ENCODE measurements at regions not wholly inside any gene's neighbourhood (a gene's known extent, or its start where the extent isn't known, plus 50 kb on each side); places are given as distances from the start of the nearest gene placed in this dataset.

DNA sequence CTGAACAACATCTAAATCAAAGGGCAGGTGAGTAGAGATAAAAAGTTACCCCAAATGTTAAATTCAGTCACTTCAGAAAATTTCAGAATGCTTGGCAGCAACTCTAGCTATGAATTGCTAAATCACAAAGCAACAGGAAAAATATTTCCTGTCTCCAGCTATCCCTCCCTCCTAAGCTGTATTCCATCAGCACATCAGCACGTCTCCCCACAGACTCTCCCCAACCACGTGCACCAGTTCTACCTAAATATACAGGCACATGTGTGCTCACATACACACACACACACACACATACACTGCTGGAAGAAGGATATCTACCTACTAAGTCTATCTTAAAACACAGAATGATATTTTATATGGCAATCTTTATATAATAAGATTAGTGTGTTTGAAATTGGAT lies 177.1 kb upstream of the ARHGEF26 start (continued):
- TF ChIP-seq SMC3 (IDR thresholded peaks at IDR 0.05; ENCODE audit: borderline replicate concordance, low read length), result no peak
- TF ChIP-seq, protein P1, sequence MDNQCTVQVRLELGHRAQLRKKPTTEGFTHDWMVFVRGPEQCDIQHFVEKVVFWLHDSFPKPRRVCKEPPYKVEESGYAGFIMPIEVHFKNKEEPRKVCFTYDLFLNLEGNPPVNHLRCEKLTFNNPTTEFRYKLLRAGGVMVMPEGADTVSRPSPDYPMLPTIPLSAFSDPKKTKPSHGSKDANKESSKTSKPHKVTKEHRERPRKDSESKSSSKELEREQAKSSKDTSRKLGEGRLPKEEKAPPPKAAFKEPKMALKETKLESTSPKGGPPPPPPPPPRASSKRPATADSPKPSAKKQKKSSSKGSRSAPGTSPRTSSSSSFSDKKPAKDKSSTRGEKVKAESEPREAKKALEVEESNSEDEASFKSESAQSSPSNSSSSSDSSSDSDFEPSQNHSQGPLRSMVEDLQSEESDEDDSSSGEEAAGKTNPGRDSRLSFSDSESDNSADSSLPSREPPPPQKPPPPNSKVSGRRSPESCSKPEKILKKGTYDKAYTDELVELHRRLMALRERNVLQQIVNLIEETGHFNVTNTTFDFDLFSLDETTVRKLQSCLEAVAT (IDR thresholded peaks at IDR 0.05), result no peak

DNA sequence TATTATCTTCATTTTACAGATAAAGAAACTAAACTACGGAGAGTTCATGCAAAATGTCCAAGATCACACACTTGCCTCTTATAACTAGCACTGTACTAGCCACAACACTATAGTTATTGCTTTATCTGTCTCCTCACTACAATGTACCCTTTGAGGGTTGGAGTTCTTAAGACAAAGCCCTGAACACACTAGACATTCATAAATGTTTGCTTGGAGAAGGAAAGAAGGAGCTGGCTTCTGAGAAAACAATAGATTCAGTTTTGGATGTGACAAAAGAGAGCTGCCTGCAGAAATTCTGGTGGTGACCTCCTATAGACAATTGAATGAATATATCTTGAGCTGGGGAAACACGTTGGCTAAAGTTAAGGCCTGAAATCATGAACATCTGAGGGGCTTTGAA lies 169.9 kb upstream of the ARHGEF26 start:
- BruUV-seq (replicated peaks), result no TSS peak
- Histone ChIP-seq H3K27ac (ENCODE audit: control insufficient read depth, insufficient read depth) (no peak overlapping the region), H3K36me3 (ENCODE audit: control insufficient read depth in 2 of 2, insufficient read depth in 2 of 2, low read length in 1 of 2) (no peaks in the 10 kb centered on the region), H3K4me2 (ENCODE audit: control insufficient read depth, insufficient read depth) (no peak overlapping the region), H3K79me2 (ENCODE audit: control insufficient read depth, insufficient read depth, low read length) (no peaks in the 10 kb centered on the region), H3K4me3 (no peak overlapping the region), H4K20me1 (ENCODE audit: control insufficient read depth, insufficient read depth) (no peaks in the 10 kb centered on the region), H2AFZ (ENCODE audit: control insufficient read depth, low read depth, low read length) (no peak overlapping the region), H3K9ac (ENCODE audit: control insufficient read depth, insufficient read depth, low read length) (no peak overlapping the region), H3K27me3 (replicated peaks in 1 of 2; ENCODE audit: control insufficient read depth in 2 of 2, insufficient read depth in 2 of 2, low read length in 1 of 2) (no peaks in the 10 kb centered on the region), H3K9me3 (replicated peaks; ENCODE audit: control insufficient read depth, insufficient read depth, low read length) (no peaks in the 10 kb centered on the region), H3K4me1 (ENCODE audit: control insufficient read depth, insufficient read depth, low read length) (no peaks in the 10 kb centered on the region)
- in situ Hi-C loops (cut with MboI), result no loop called here
- TF ChIP-seq HDAC2 (IDR thresholded peaks at IDR 0.05) (no peak), WRNIP1 (IDR thresholded peaks at IDR 0.05; ENCODE audit: borderline replicate concordance, low read depth, low read length) (no peak), RCOR1 (conservative IDR thresholded peaks at IDR 0.05; ENCODE audit: low read depth, low read length) (no peak), BHLHE40 (IDR thresholded peaks at IDR 0.05; ENCODE audit: borderline replicate concordance in 1 of 2, low read depth in 2 of 2, low read length in 1 of 2) (no peak), ZZZ3 (IDR thresholded peaks at IDR 0.05; ENCODE audit: control insufficient read depth, insufficient read length, low read depth) (no peak), BACH1 (IDR thresholded peaks at IDR 0.05; ENCODE audit: borderline replicate concordance) (no peak), GATAD2B (conservative IDR thresholded peaks at IDR 0.05; ENCODE audit: low read depth) (no peak)
- TF ChIP-seq, protein P2, sequence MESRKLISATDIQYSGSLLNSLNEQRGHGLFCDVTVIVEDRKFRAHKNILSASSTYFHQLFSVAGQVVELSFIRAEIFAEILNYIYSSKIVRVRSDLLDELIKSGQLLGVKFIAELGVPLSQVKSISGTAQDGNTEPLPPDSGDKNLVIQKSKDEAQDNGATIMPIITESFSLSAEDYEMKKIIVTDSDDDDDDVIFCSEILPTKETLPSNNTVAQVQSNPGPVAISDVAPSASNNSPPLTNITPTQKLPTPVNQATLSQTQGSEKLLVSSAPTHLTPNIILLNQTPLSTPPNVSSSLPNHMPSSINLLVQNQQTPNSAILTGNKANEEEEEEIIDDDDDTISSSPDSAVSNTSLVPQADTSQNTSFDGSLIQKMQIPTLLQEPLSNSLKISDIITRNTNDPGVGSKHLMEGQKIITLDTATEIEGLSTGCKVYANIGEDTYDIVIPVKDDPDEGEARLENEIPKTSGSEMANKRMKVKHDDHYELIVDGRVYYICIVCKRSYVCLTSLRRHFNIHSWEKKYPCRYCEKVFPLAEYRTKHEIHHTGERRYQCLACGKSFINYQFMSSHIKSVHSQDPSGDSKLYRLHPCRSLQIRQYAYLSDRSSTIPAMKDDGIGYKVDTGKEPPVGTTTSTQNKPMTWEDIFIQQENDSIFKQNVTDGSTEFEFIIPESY (IDR thresholded peaks at IDR 0.05), result no peak
- TF ChIP-seq, protein P3, sequence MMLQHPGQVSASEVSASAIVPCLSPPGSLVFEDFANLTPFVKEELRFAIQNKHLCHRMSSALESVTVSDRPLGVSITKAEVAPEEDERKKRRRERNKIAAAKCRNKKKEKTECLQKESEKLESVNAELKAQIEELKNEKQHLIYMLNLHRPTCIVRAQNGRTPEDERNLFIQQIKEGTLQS (IDR thresholded peaks at IDR 0.05; ENCODE audit: borderline replicate concordance, extremely low read depth, low read depth, low read length), result no peak
- TF ChIP-seq, protein P4, sequence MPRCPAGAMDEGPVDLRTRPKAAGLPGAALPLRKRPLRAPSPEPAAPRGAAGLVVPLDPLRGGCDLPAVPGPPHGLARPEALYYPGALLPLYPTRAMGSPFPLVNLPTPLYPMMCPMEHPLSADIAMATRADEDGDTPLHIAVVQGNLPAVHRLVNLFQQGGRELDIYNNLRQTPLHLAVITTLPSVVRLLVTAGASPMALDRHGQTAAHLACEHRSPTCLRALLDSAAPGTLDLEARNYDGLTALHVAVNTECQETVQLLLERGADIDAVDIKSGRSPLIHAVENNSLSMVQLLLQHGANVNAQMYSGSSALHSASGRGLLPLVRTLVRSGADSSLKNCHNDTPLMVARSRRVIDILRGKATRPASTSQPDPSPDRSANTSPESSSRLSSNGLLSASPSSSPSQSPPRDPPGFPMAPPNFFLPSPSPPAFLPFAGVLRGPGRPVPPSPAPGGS (IDR thresholded peaks at IDR 0.05; ENCODE audit: borderline replicate concordance, insufficient read depth, low read depth, low read length, poor library complexity, severe bottlenecking), result no peak
- TF ChIP-seq, protein P5, sequence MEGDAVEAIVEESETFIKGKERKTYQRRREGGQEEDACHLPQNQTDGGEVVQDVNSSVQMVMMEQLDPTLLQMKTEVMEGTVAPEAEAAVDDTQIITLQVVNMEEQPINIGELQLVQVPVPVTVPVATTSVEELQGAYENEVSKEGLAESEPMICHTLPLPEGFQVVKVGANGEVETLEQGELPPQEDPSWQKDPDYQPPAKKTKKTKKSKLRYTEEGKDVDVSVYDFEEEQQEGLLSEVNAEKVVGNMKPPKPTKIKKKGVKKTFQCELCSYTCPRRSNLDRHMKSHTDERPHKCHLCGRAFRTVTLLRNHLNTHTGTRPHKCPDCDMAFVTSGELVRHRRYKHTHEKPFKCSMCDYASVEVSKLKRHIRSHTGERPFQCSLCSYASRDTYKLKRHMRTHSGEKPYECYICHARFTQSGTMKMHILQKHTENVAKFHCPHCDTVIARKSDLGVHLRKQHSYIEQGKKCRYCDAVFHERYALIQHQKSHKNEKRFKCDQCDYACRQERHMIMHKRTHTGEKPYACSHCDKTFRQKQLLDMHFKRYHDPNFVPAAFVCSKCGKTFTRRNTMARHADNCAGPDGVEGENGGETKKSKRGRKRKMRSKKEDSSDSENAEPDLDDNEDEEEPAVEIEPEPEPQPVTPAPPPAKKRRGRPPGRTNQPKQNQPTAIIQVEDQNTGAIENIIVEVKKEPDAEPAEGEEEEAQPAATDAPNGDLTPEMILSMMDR (IDR thresholded peaks at IDR 0.05 in 2 of 3, conservative IDR thresholded peaks at IDR 0.05 in 1 of 3; ENCODE audit: control insufficient read depth in 2 of 3, extremely low read depth in 1 of 3, insufficient read depth in 1 of 3, low read depth in 3 of 3, low read length in 3 of 3), result no peak
- intact Hi-C loops (cut with micrococcal nuclease; ENCODE audit: unreplicated experiment), result no loop called here
- RAD21 ChIA-PET (ENCODE audit: unreplicated experiment), result no interaction called here
- no peak for FAIRE-seq
- POLR2A ChIA-PET, result no interaction called here
- SMC1A ChIA-PET (ENCODE audit: uncharacterized antibody, unreplicated experiment), result no interaction called here
- DNase-seq (ENCODE audit: low read depth, low spot score), result no peak
- WGBS (ENCODE audit: insufficient coverage, insufficient replicate concordance, low lambda C conversion rate, missing lambda C conversion rate), result 2% methylated on average over 2 of the region's 2 CpGs
- CTCF ChIA-PET, result interaction anchor here (0.7 kb wide), 1 partner anchor 13 kb away, joined by 3 read pairs; no protein-coding TSS in a partner anchor
- ATAC-seq, result no peak

Data from GM12878 (cell line).